Panc1 (cell line): ENCODE measurements at regions not wholly inside any gene's neighbourhood (a gene's known extent, or its start where the extent isn't known, plus 50 kb on each side); places are given as distances from the start of the nearest gene placed in this dataset.

ENCODE experiments used
- POLR2AphosphoS5 ChIP-seq: IDR thresholded peaks from 2 replicates; pipeline ENCODE4 v1.6.1; 2012; ENCODE audit warnings: mild to moderate bottlenecking, low read depth, low read length, moderate library complexity
- SIN3A ChIP-seq: IDR thresholded peaks from 2 replicates; pipeline ENCODE4 v1.6.1; 2012; ENCODE audit warnings: low read depth, mild to moderate bottlenecking, low read length, moderate library complexity, borderline replicate concordance; ENCODE audit not compliant: insufficient read depth

GRCh38 chr2:125701070-125701469 lies 954.9 kb upstream of the GYPC start:
- TF ChIP-seq SIN3A (no peak), POLR2AphosphoS5 (no peak)
